BE2C (cell line): ENCODE measurements at regions not wholly inside any gene's neighbourhood (a gene's known extent, or its start where the extent isn't known, plus 50 kb on each side); places are given as distances from the start of the nearest gene placed in this dataset.

ENCODE experiments used
- DNase-seq: peaks from one replicate; pipeline ENCODE4 v3.0.0-alpha.2; 2020
- H3K27me3 ChIP-seq: fragments of 250-450 bp; sonication (Bioruptor Pico); 2 replicates; pipeline ENCODE4 v1.5.1; 2020; ENCODE audit warnings: mild to moderate bottlenecking
- H3K36me3 ChIP-seq: fragments of 250-450 bp; sonication (Bioruptor Pico); 2 replicates; pipeline ENCODE4 v1.5.1; 2020; ENCODE audit warnings: mild to moderate bottlenecking
- H3K4me1 ChIP-seq: fragments of 250-450 bp; sonication (Bioruptor Pico); 2 replicates; pipeline ENCODE4 v1.5.1; 2020
- H3K4me3 ChIP-seq: 2 replicates; pipeline ENCODE4 v1.5.1; 2011; ENCODE audit warnings: low read depth, low read length
- H3K9me3 ChIP-seq: fragments of 250-450 bp; sonication (Bioruptor Pico); 2 replicates; pipeline ENCODE4 v1.5.1; 2020
- CTCF ChIP-seq: IDR thresholded peaks from 2 replicates; pipeline ENCODE4 v1.5.1; 2012; ENCODE audit warnings: mild to moderate bottlenecking, low read depth, low read length

- DNase-seq, result no peak
- H3K9me3 ChIP-seq, result no peaks in the 10 kb centered on the region
- TF ChIP-seq CTCF, result no peak
- no peaks in the 10 kb centered on the region for H3K36me3 ChIP-seq
- H3K27me3 ChIP-seq, result no peaks in the 10 kb centered on the region
- H3K4me3 ChIP-seq, result no peak overlapping the region
- no peaks in the 10 kb centered on the region for H3K4me1 ChIP-seq
These were observed 518.0 kb upstream of the SLC35B3 start for GRCh38 chr6:8953310-8953709.

GRCh38 chr6:8948733-8949132, 513.4 kb upstream of the SLC35B3 start:
- H3K4me1 ChIP-seq, result no peaks in the 10 kb centered on the region
- no peaks in the 10 kb centered on the region for H3K36me3 ChIP-seq
- DNase-seq, result no peak
- H3K9me3 ChIP-seq, result no peaks in the 10 kb centered on the region
- H3K4me3 ChIP-seq, result no peak overlapping the region
- no peak for TF ChIP-seq CTCF
- H3K27me3 ChIP-seq, result no peaks in the 10 kb centered on the region

GRCh38 chr6:8947900-8948299, 512.6 kb upstream of the SLC35B3 start:
- Histone ChIP-seq H3K9me3 (no peaks in the 10 kb centered on the region), H3K4me1 (no peaks in the 10 kb centered on the region), H3K27me3 (no peaks in the 10 kb centered on the region), H3K36me3 (no peaks in the 10 kb centered on the region), H3K4me3 (no peak overlapping the region)
- no peak for DNase-seq
- TF ChIP-seq CTCF, result no peak

GRCh38 chr6:8944548-8944947, 509.2 kb upstream of the SLC35B3 start:
- no peaks in the 10 kb centered on the region for H3K36me3 ChIP-seq
- no peak overlapping the region for H3K4me3 ChIP-seq
- no peak for TF ChIP-seq CTCF
- DNase-seq, result no peak
- no peaks in the 10 kb centered on the region for H3K9me3 ChIP-seq
- H3K27me3 ChIP-seq, result no peaks in the 10 kb centered on the region
- H3K4me1 ChIP-seq, result no peaks in the 10 kb centered on the region

GRCh38 chr6:8943073-8943472, 507.7 kb upstream of the SLC35B3 start:
- Histone ChIP-seq H3K36me3 (no peaks in the 10 kb centered on the region), H3K4me1 (no peaks in the 10 kb centered on the region), H3K27me3 (no peaks in the 10 kb centered on the region), H3K4me3 (no peak overlapping the region), H3K9me3 (no peaks in the 10 kb centered on the region)
- no peak for TF ChIP-seq CTCF
- no peak for DNase-seq

- H3K4me1 ChIP-seq, result no peaks in the 10 kb centered on the region
- no peaks in the 10 kb centered on the region for H3K36me3 ChIP-seq
- no peak for DNase-seq
- no peak for TF ChIP-seq CTCF
- H3K4me3 ChIP-seq, result no peak overlapping the region
- no peaks in the 10 kb centered on the region for H3K9me3 ChIP-seq
- H3K27me3 ChIP-seq, result no peaks in the 10 kb centered on the region
These were observed 506.2 kb upstream of the SLC35B3 start for GRCh38 chr6:8941577-8941976.
